GM12892 (cell line): ENCODE measurements at regions not wholly inside any gene's neighbourhood (a gene's known extent, or its start where the extent isn't known, plus 50 kb on each side); places are given as distances from the start of the nearest gene placed in this dataset.
A peak's percentile ranks its signal among the peaks of the same experiment; 100 is the strongest.

ENCODE experiments used
- DNase-seq: peaks from one replicate; pipeline ENCODE4 v3.0.0; 2011; ENCODE audit not compliant: insufficient read length
- FAIRE-seq: peaks from 2 replicates; lab custom pipeline; 2011; peaks lifted over from hg19 to GRCh38; lab: Jason Lieb, UNC
- POLR2A ChIP-seq: IDR thresholded peaks from 2 replicates; pipeline ENCODE4 v1.6.1; 2011; ENCODE audit warnings: low read depth, low read length, control low read depth
- POLR2AphosphoS5 ChIP-seq: IDR thresholded peaks from 2 replicates; pipeline ENCODE4 v1.6.1; 2011; ENCODE audit warnings: low read depth, low read length, control low read depth
- TAF1 ChIP-seq: IDR thresholded peaks from 2 replicates; pipeline ENCODE4 v1.6.1; 2011; ENCODE audit warnings: low read depth, mild to moderate bottlenecking, control low read depth, low read length, borderline replicate concordance

DNA sequence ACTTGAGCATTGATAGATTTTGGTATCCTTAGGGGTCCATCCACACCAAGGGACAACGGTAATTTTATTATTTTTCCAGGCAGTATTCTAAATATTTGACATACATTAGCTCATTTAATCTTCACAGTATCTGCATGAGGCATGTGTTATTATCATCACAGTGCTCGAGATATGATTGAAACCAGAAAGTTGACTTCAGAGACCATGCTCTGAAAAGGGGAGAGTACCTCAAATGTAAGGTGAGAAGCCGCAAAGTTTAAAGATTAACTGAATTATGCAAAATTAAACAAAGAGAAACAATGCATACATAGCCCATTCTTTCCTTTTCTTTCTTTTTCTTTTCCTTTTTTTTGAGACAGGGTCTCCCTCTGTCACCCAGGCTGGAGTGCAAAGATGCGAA, 104.1 kb downstream of the SLC25A46 start:
- DNase-seq (no peak), FAIRE-seq (no peak)
- TF ChIP-seq POLR2A: no peak
- TF ChIP-seq POLR2AphosphoS5: no peak
- no peak for TF ChIP-seq TAF1

DNA sequence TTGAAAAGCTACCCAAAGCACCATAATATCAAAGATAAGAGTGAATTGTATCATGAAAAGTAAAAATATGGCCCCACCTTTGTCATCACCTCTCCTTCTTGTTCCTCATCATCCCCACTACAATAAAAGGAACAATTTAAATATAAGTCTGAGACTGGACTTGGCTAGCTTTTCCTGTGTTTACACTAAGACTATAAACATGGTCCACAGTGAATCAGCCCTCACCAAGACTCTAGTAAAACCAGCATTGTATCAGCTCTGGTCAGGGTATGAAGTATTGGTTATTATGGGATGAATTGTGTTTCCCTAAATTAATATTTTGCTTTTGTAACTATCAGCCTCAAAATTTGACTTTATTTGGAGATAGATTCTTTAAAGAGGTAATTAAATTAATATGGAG, 105.4 kb downstream of the SLC25A46 start:
- FAIRE-seq (no peak), DNase-seq (no peak)
- TF ChIP-seq POLR2AphosphoS5: no peak
- TF ChIP-seq TAF1: no peak
- TF ChIP-seq POLR2A: no peak

DNA sequence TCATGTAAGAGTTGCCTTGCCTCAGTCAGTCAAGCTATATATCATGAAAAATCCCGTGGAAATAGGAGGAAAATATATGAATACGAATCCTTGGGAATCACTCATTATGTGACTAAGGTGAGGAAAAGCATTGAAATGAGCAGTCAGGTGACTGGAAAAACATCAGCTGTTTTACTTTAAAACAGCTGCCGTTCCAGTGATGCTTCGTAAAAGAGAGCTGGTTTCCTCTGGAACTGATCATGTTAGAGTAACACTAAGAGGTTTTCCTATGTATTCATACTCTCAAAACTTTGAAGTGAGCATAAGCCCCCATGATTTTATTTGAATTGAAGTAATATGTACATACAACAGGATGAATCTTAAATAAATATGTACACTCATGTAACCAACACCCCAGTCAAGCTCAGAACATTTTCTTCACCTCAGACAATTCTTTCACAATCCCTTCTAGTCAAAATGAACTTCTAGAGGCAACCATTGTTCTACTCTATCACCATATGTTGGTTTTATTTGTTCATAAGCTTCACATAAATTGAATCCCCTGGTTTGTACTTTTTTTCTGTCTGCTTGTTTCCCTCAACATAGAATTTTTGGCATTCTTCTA, 107.7 kb downstream of the SLC25A46 start:
- TF ChIP-seq POLR2A (no peak), POLR2AphosphoS5 (no peak), TAF1 (no peak)
- FAIRE-seq: no peak
- no peak for DNase-seq

DNA sequence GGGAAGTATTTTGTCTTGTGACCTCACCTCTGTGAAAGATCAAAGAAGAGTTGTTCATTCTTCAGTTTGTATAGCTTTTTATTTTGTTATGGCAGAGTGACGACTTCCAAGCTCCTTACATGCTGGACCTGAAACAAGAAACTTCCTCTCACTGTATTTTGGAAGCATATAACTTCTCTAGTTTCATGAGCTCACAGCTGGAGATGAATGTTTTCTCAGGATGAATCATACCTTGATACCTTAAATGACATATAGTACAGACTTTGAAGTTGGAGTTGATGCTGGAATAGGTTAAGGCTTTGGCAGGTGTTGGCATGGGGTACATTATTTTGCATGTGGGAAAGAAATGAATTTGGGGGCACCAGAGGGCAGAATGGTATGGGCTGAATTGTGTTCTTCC, 112.5 kb downstream of the SLC25A46 start:
- TF ChIP-seq TAF1 (no peak), POLR2AphosphoS5 (no peak), POLR2A (no peak)
- DNase-seq: no peak
- FAIRE-seq: no peak

DNA sequence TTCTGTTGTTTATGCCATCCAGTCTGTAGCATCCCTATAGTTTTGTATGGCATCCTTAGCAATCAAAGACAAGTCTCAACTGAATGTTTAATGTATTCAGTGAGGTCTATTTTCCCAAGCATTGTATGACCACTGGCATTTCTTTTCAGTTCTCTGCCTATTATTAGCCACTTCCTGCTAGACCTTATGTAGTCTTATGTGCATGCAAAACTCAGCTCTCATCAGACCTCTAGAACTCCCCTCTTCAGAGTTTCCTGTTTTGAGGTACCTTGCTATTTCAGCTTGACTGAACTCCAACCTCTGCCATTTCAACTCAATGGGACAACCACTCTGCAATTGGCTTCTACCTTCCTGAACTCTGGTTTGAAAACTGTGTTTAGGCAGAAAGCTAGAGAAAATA, 113.2 kb downstream of the SLC25A46 start:
- DNase-seq: no peak
- TF ChIP-seq POLR2A: no peak
- no peak for TF ChIP-seq TAF1
- no peak for TF ChIP-seq POLR2AphosphoS5
- peak; percentile 70 for FAIRE-seq

DNA sequence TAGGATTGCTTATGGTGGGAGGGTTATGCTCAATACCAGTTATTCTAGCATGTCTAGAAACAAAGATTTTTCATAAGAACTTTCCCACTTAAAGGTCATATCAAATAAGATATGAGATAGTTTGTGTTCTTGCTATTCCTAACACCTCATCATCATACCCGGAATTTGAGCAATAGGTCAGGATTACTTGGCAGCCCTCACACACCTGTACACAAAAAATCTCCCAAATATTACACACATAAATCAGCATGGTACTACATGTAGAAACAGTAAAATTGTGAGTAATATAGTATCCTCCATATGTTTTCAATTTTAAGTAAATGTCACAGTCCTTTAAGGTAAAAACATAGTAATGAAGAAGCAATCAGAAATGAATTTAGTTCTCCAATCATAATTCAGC, 113.7 kb downstream of the SLC25A46 start:
- DNase-seq (no peak), FAIRE-seq (no peak)
- no peak for TF ChIP-seq POLR2AphosphoS5
- no peak for TF ChIP-seq POLR2A
- TF ChIP-seq TAF1: no peak

DNA sequence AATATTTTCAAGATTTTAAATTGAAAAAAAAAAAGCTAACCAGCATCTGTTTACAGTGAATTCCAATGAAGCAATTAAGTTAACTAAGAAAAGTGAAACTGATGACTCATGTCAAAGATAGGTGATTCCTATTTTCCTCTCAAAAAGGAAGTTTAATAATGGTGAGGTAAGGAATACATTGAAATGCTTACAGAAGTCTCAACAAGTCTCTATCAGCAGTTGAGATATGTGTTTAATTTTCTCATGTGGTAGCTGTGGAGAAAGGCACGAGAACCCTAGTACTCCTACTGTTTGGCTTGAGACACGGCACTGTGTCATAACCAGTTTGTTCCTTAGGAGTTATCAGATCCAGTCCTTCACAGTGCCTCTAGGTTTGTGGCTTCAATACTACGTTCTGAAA, 114.5 kb downstream of the SLC25A46 start:
- no peak for FAIRE-seq
- no peak for DNase-seq
- TF ChIP-seq POLR2AphosphoS5 (no peak), TAF1 (no peak), POLR2A (no peak)

DNA sequence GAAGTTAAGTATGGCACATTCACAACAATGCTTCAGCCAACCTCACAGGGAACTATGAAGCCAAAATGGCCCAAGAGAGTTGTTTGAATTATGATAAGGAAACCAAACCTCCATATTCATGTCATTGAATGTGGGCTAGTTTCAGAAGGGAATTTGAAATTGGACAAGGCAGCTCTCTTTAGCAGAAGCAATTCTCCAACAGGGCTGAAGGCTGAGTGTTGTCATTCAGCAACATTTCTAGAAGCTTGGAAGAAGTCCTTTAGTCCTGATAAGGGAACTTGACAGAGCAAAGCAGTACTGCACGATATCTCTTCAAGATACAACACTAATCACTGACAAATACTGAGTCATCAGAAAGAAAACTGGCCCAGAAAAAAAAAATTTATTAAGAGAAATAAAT, 115.4 kb downstream of the SLC25A46 start:
- DNase-seq (no peak), FAIRE-seq (no peak)
- no peak for TF ChIP-seq TAF1
- TF ChIP-seq POLR2A: no peak
- no peak for TF ChIP-seq POLR2AphosphoS5

DNA sequence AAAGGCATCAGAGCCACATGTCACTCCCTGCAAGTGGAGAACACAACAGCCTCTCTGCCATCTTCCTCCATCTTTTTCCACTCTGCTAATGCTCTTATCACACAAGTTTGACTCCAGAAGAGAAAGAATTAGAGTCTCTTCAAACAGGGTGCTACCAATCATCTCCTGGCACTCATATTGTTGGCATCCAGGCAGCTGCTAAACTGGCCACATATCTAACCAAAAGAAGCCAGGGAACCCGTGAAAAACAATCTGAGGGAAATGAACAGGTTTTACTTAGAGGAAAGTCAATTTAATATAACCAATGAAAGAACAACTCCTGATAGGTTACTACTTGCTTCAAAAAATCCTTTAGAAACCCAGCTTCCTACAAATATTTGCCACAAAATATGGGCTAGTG, 117.2 kb downstream of the SLC25A46 start:
- TF ChIP-seq POLR2AphosphoS5 (no peak), POLR2A (no peak), TAF1 (no peak)
- DNase-seq (no peak), FAIRE-seq (no peak)

DNA sequence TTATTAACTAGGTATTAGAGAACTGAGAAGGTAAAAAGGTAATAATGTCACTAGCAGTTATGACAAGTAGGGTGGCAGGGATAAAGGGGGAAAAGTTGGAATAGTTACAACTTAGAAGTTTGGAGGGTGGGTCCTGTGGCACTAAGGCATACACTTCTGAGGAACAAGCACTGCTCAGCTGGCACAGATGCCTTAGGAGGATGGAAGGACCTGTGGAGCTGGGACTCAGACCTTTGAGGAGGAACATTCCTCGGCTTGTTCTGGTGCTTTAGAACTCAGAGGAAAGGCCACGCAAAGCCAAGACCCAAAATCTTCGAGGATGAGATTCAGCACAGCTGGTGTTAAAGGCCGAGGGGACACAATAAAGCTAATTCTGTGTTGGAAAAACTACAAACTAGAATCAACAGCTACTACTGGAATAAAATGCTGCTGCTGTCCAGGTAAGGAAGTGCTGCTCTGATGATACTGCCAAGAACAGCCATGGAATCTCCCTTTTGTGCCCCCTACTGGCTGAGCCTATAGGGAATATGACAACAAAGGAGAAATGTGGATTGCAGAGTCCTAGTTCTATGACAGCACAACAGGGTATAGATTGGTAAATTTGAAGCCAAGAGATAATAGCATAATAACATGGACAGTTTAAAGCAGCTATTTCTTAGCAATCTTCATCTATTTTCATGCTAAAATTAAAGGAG, 126.7 kb downstream of the SLC25A46 start:
- no peak for DNase-seq
- TF ChIP-seq TAF1 (no peak), POLR2AphosphoS5 (no peak), POLR2A (no peak)
- FAIRE-seq: no peak

DNA sequence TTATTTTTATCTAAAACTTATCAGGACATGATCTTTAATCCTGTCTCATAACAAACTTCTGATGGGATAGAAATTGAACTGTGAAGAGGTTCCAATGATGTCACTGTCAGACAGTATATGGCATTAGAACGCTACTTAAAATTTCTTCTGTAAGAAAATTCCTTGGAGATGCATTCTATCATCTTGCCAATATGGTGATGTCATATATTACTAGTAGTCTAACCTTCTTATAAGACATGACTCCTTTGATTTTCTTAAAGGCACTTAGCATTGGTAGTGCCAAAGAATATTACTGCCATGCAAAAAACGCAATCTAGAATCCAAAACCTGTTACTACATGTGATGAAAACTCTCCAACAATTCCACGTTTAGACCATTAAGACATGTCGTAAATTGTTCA, 131.1 kb downstream of the SLC25A46 start:
- TF ChIP-seq POLR2A (no peak), POLR2AphosphoS5 (no peak), TAF1 (no peak)
- no peak for FAIRE-seq
- DNase-seq: no peak

DNA sequence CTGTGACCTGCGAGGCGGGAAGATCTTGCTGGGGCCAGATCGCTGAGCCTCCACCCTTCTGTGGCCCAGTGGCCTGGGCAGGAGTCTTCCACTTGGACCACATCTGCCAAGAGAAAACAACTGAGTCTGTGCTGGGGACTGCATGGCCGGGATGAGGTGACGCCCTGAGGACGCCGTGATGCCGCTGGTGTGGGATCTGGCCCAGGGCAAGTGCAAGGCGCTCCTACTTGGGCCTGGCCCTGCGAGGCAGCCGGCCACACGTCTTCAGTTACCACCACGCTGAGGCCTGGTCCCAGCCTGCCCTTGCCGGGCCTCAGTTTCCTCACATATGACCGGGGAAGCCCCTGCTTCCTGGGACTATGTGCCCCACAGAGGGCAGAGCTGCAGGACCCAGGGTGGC, 133.4 kb downstream of the SLC25A46 start:
- FAIRE-seq (no peak), DNase-seq (no peak)
- TF ChIP-seq POLR2AphosphoS5: no peak
- TF ChIP-seq TAF1: no peak
- no peak for TF ChIP-seq POLR2A

DNA sequence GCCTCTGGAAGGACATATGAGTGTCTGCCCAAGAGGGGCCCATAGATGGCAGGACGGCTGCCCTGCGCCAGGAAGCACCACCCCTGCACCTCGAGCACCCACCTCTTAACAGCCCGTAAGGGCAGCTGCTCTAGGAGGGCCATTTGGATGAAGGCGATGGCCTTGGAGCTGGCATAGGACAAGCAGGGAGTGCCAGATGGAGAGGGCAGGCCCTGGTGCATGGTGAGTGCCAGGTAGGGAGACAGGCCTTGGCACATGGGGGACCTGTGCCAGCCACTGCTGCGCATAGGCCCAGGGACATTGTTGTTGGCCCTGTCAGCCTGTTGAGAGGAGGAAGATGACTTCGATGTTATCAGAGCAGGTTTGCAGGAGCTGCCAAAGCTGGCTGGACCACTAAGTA, 134.2 kb downstream of the SLC25A46 start:
- DNase-seq (no peak), FAIRE-seq (no peak)
- TF ChIP-seq TAF1 (no peak), POLR2A (no peak), POLR2AphosphoS5 (no peak)
